ENCODE measurements at regions not wholly inside any gene's neighbourhood (a gene's known extent, or its start where the extent isn't known, plus 50 kb on each side); places are given as distances from the start of the nearest gene placed in this dataset.

DNA sequence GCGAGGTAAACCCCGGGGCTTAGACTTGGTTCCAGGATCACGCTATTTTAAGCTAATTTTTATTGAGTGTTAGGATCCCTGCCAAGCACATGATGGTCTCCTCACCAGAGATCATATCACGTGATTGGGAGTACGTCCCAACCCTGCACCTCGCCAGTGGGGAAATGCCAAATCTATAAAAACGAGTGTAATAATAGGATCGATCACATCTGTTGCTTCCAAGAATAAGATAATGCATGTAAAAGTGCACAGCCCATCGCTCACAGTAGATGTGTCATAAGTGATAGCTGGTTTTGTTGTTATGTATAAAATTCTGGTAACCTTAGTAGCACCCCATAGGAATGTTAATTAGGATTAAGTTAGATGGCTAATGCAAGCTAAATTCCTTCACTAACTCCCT, 581.0 kb upstream of the TMEM132C start:
- Histone ChIP-seq H3K27me3 (ENCODE audit: insufficient read depth, low read depth) (peaks cover 4% of the 10 kb centered on the region; the same call in 1 of the 2 replicates), H3K9me3 (ENCODE audit: insufficient read depth, low read depth) (no peaks in the 10 kb centered on the region), H4K20me1 (ENCODE audit: insufficient read depth) (no peaks in the 10 kb centered on the region), H3K36me3 (ENCODE audit: low read depth) (no peaks in the 10 kb centered on the region), H3K4me1 (replicated peaks; ENCODE audit: insufficient read depth) (no peaks in the 10 kb centered on the region), H3K79me2 (ENCODE audit: low read depth) (no peaks in the 10 kb centered on the region), H3K4me2 (no peak overlapping the region), H2AFZ (no peak overlapping the region), H3K27ac (no peak overlapping the region), H3K4me3 (no peak overlapping the region), H3K9me2 (ENCODE audit: insufficient read depth) (no peaks in the 10 kb centered on the region), H3F3A (ENCODE audit: insufficient read depth, low read depth) (no peaks in the 10 kb centered on the region)
- CTCF ChIA-PET: no interaction called here
- POLR2A ChIA-PET (ENCODE audit: unreplicated experiment): no interaction called here
- intact Hi-C loops (cut with micrococcal nuclease; ENCODE audit: unreplicated experiment): no loop called here
- no peak for TF ChIP-seq EZH2 (IDR thresholded peaks at IDR 0.05; ENCODE audit: low read depth)
- TF ChIP-seq, protein P1, sequence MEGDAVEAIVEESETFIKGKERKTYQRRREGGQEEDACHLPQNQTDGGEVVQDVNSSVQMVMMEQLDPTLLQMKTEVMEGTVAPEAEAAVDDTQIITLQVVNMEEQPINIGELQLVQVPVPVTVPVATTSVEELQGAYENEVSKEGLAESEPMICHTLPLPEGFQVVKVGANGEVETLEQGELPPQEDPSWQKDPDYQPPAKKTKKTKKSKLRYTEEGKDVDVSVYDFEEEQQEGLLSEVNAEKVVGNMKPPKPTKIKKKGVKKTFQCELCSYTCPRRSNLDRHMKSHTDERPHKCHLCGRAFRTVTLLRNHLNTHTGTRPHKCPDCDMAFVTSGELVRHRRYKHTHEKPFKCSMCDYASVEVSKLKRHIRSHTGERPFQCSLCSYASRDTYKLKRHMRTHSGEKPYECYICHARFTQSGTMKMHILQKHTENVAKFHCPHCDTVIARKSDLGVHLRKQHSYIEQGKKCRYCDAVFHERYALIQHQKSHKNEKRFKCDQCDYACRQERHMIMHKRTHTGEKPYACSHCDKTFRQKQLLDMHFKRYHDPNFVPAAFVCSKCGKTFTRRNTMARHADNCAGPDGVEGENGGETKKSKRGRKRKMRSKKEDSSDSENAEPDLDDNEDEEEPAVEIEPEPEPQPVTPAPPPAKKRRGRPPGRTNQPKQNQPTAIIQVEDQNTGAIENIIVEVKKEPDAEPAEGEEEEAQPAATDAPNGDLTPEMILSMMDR (conservative IDR thresholded peaks at IDR 0.05): no peak
- no peak for DNase-seq
- no TSS peak for BruUV-seq (replicated peaks)

DNA sequence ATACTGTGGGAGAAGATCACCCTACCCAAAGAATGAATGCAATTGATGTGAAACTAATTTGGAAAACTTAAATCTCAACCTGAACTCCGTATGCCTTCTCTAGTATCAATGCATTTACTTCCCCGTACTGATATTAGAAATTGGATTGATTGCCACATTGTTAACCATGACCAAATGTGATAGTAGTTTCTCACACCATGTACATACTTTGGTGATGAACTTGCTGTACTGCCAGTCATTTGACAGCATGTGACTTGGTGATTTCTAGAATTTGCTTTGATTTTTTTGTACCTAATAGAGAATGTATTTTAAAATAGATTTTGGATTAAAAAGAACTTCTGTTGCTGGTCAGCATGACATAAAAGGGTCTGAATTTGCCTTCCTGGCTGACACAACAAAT, 579.8 kb upstream of the TMEM132C start:
- H3K79me2 ChIP-seq (ENCODE audit: low read depth): no peaks in the 10 kb centered on the region
- H4K20me1 ChIP-seq (ENCODE audit: insufficient read depth): no peaks in the 10 kb centered on the region
- H3K27ac ChIP-seq: no peak overlapping the region
- no peaks in the 10 kb centered on the region for H3K4me1 ChIP-seq (replicated peaks; ENCODE audit: insufficient read depth)
- H3K36me3 ChIP-seq (ENCODE audit: low read depth): no peaks in the 10 kb centered on the region
- ChIA-PET POLR2A (ENCODE audit: unreplicated experiment) (no interaction called here), CTCF (no interaction called here)
- TF ChIP-seq, protein P1 (conservative IDR thresholded peaks at IDR 0.05): no peak
- TF ChIP-seq EZH2 (IDR thresholded peaks at IDR 0.05; ENCODE audit: low read depth): no peak
- no peak overlapping the region for H3K4me3 ChIP-seq
- no TSS peak for BruUV-seq (replicated peaks)
- H2AFZ ChIP-seq: no peak overlapping the region
- no peak for DNase-seq
- no peaks in the 10 kb centered on the region for H3K9me3 ChIP-seq (ENCODE audit: insufficient read depth, low read depth)
- no peak overlapping the region for H3K4me2 ChIP-seq
- peaks cover 4% of the 10 kb centered on the region; the same call in 1 of the 2 replicates for H3K27me3 ChIP-seq (ENCODE audit: insufficient read depth, low read depth)
- no peaks in the 10 kb centered on the region for H3K9me2 ChIP-seq (ENCODE audit: insufficient read depth)
- no peaks in the 10 kb centered on the region for H3F3A ChIP-seq (ENCODE audit: insufficient read depth, low read depth)
- intact Hi-C loops (cut with micrococcal nuclease; ENCODE audit: unreplicated experiment): no loop called here

DNA sequence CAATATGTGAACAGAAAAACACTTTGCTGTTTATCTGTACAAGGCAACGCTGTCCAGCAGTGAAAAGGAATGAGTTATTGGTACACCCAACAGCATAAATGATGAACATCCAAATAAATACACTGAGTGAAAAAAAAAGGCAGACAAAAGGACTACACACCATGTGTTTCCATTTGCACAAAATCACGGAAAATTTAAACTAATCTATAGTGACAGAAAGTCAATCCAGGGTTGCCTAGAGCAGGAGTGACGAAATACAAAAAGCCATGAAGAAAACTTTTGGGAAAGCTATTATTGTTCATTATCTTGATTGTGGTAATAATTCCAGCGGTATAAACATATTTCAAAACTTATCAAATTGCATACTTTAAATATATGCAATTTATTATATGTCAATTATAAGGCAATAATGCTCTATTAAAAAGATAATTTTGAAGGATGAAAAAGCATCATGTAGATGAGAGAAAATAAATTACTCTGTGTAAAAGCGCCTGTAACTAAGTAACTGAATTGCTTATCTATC, 578.0 kb upstream of the TMEM132C start:
- CTCF ChIA-PET: no interaction called here
- POLR2A ChIA-PET (ENCODE audit: unreplicated experiment): no interaction called here

More for the DNA sequence above, 578.0 kb upstream of the TMEM132C start:
- H3K4me3 ChIP-seq: no peak overlapping the region
- no peaks in the 10 kb centered on the region for H4K20me1 ChIP-seq (ENCODE audit: insufficient read depth)
- no peak overlapping the region for H3K4me2 ChIP-seq
- H3K4me1 ChIP-seq (replicated peaks; ENCODE audit: insufficient read depth): no peaks in the 10 kb centered on the region
- H2AFZ ChIP-seq: no peak overlapping the region
- no peak overlapping the region for H3K27ac ChIP-seq
- no peaks in the 10 kb centered on the region for H3K27me3 ChIP-seq (ENCODE audit: insufficient read depth, low read depth)
- H3F3A ChIP-seq (ENCODE audit: insufficient read depth, low read depth): no peaks in the 10 kb centered on the region
- no peak for DNase-seq
- no TSS peak for BruUV-seq (replicated peaks)
- no peaks in the 10 kb centered on the region for H3K9me2 ChIP-seq (ENCODE audit: insufficient read depth)
- H3K79me2 ChIP-seq (ENCODE audit: low read depth): no peaks in the 10 kb centered on the region
- no peaks in the 10 kb centered on the region for H3K9me3 ChIP-seq (ENCODE audit: insufficient read depth, low read depth)
- TF ChIP-seq EZH2 (IDR thresholded peaks at IDR 0.05; ENCODE audit: low read depth): no peak
- TF ChIP-seq, protein P1 (conservative IDR thresholded peaks at IDR 0.05): no peak
- H3K36me3 ChIP-seq (ENCODE audit: low read depth): no peaks in the 10 kb centered on the region
- intact Hi-C loops (cut with micrococcal nuclease; ENCODE audit: unreplicated experiment): no loop called here
